ENCODE measurements at regions not wholly inside any gene's neighbourhood (a gene's known extent, or its start where the extent isn't known, plus 50 kb on each side); places are given as distances from the start of the nearest gene placed in this dataset.

GRCh38 chr5:3361811-3362605 lies 233.6 kb upstream of the IRX1 start:
- DNase-seq = no peak

GRCh38 chr5:3359642-3360041 lies 236.0 kb upstream of the IRX1 start:
- no peak for DNase-seq

GRCh38 chr5:3357291-3357690 lies 238.3 kb upstream of the IRX1 start:
- no peak for DNase-seq

GRCh38 chr5:3356016-3356415 lies 239.6 kb upstream of the IRX1 start:
- DNase-seq = no peak

- no peak for DNase-seq
Measured at GRCh38 chr5:3355126-3355525, 240.5 kb upstream of the IRX1 start.

- DNase-seq = no peak
Measured at GRCh38 chr5:3354606-3355005, 241.0 kb upstream of the IRX1 start.

GRCh38 chr5:3353561-3353960 lies 242.1 kb upstream of the IRX1 start:
- no peak for DNase-seq

- DNase-seq = no peak
Measured at GRCh38 chr5:3352711-3353110, 242.9 kb upstream of the IRX1 start.

GRCh38 chr5:3351581-3352442 lies 243.8 kb upstream of the IRX1 start:
- no peak for DNase-seq

GRCh38 chr5:3350781-3351180 lies 244.9 kb upstream of the IRX1 start:
- no peak for DNase-seq

- no peak for DNase-seq
Measured at GRCh38 chr5:3349704-3350565, 245.7 kb upstream of the IRX1 start.

- DNase-seq = no peak
Measured at GRCh38 chr5:3348576-3349535, 246.8 kb upstream of the IRX1 start.

- DNase-seq = no peak
Measured at GRCh38 chr5:3347741-3348140, 247.9 kb upstream of the IRX1 start.

GRCh38 chr5:3346111-3346820 lies 249.4 kb upstream of the IRX1 start:
- no peak for DNase-seq

- no peak for DNase-seq
Measured at GRCh38 chr5:3345195-3345594, 250.4 kb upstream of the IRX1 start.

GRCh38 chr5:3344671-3345070 lies 251.0 kb upstream of the IRX1 start:
- DNase-seq = no peak

- no peak for DNase-seq
Measured at GRCh38 chr5:3343911-3344310, 251.7 kb upstream of the IRX1 start.

- DNase-seq = no peak
Measured at GRCh38 chr5:3343211-3343610, 252.4 kb upstream of the IRX1 start.

- no peak for DNase-seq
Measured at GRCh38 chr5:3342271-3343100, 253.1 kb upstream of the IRX1 start.

Measured in fibroblast of skin of scalp (primary cell).